ENCODE measurements at regions not wholly inside any gene's neighbourhood (a gene's known extent, or its start where the extent isn't known, plus 50 kb on each side); places are given as distances from the start of the nearest gene placed in this dataset.

DNA sequence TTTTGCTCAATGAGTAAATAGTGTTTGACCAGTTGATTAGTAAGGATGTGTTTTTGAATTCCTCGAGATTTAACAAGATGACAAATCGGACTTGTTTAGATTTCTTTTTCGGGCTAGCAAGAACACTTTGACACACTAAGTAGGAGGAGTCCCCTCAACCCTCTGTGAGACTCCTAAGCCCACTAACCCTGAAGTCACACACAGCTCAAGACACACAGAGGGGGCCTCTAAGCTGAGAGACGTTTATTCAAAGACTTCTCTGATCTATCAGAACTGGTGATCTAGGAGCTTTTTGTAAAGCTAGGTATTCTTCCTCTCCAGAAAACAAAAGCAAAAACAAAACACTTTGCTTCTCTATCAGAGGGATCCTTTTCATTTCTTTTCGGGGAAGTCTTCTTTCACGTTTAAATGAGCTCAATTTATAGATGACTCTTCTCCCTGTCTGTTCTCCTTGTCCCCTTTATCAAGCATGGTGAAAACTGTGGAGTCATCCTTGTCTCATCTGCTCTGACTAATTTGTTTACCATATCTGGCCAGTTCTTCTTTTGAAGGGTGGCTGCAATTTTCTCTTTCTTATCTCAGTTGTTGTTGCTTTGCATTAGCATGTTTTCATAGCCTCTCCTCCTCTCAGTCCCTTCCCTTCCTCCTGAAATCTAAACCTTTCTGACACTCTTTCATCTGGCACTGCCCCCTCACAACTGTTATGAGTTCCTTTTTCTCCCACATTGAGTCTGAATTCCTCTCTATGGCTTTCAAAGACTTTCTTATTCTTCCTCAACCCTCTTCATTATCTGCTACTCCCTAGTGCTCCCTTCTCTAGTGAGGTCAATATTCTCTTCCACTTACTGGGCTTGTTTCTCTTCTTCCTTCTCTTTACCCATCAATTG is 68.5 kb upstream of the RAI14 start:
- DNase-seq (ENCODE audit: low read depth in 2 of 2): no peak

DNA sequence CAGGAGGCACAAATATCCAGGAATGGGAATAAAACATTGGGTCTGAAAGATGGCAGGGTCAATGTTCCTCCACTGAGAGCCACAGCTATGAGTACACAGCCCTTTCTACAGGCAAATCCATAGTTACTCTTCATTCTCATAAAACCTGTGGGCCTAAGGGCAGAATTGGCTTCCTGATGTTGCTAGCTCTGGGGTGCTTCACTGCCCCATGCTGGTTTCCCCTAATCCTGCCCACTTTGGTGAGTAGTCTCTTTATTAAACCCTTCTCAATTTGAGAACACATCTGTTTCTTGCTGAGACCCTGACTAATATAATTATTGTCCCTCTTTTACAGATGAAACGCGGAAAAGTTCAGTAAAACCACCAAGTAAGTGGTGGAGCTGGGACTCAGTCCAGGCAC is 66.3 kb upstream of the RAI14 start:
- no peak for DNase-seq (ENCODE audit: low read depth in 2 of 2)

DNA sequence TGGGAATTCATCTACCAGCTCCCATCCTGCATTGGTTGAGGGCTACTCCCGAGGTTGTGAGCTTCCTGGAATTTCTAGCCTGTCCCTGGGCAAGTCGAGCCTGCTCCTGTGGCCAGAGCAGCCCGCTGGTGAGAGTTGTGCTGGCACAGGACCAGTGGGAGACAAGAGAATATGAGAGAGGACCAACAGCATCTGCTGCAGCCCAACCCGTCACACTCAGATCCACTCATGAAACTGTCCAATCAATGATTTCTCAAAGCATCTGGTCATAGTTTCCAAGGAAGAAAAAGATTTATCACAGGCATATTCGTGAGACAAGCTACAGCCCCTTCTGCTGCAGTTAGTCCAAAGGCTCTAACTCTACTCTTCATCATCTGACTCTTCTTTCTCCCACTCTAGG is 64.4 kb upstream of the RAI14 start:
- no peak for DNase-seq (ENCODE audit: low read depth in 2 of 2)

DNA sequence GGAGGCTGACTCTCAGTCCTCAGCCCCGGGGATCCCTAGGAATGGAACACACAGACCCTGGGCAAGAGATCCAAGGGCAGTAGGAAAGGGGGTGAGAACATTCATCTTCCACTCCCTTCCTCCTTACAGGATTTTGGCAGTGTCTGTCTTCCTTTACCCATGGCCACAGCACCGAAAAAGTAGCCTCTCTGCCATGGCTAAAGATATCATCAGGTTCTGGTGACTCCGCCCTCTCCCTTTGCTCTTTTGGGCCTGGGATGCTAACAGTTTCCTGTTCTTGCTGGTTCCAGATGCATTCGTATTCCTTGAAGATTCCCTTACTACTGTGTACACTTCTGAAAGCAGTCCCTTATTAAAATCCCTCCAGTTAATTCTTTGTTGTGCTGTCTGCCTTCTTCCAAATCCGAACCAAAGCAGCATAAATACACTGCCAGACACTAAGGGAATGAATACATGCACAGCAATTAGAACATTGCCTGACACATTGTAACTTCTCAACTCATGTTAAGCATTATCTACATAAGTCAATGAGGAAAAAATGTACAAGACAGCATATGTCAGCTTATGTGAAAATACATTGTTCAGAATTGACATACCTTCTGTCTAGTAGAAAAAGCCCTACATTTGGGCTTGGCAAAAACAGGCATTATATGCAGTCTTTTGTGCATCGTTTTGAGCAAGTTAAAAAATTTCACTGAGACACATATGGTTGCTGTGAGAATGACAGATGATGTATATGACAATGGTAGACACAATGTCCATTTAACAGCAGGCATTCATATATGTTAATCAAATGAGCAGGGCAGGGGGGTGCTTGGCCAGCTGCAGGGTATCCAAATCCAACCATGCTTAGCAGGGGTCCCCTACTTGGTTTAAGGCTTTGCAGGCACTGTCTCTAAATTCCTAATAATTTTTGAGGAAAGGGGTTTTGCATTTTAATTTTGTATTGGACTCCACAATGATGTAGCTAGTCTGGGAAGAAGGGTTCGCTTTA is 58.8 kb upstream of the RAI14 start:
- no peak for DNase-seq (ENCODE audit: low read depth in 2 of 2)

DNA sequence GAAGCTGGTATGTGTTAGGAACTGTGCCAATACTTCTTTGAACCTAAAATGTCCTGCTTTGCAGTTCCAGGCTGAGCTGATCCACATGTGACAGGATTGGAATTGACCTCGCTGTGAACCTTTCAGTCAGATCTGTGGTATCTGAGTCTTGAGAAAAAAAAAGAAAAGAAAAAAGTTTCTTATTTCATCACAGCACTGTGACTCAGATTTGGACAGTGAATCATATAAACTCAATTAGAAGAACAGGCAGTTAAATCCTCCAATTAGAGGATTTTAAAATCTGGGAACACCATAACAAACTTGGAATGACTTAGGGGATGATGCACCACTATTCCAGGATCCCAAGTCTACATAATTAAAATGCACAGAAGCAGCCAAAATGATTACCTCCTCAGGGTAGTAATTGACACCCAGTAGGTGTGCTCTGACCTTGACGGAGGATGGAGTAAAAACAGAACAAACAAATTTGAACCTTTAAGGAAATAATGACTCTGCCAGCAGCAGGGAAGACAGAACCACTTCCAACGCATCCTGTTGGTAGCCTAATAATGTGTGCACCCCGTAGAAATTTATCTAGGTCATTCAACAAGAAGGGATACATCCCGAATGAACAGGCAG is 57.8 kb upstream of the RAI14 start:
- no peak for DNase-seq (ENCODE audit: low read depth in 2 of 2)

DNA sequence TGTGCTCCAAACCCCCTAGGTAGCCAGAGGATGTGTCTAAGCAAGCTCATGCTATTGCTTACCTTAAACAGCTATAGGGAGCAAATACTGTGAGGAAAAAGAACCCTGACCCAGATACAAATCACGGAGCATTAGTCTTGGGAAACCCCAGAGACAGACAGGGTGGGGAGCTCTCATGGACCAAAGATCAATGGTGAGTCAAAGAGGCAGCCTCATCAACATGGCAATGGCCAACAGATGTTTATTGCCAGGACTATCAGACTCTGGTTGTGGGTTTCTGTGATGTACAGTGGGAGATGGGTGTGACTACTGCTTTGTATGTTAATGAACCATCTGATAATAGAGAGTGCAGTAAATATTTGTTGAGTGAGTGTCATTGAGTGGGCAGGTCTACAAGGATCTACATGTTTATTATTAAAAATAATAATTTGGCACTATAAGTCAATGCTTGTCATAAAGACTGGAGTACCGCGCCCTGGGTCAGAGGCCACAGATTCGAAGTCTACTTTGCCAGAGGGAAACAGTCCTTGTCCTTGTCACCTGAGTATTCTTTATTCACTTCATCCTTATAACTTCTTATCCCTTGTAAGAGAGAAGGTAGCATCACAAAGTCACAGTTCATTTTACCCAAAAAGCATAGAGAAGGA is 56.5 kb upstream of the RAI14 start:
- no peak for DNase-seq (ENCODE audit: low read depth in 2 of 2)

DNA sequence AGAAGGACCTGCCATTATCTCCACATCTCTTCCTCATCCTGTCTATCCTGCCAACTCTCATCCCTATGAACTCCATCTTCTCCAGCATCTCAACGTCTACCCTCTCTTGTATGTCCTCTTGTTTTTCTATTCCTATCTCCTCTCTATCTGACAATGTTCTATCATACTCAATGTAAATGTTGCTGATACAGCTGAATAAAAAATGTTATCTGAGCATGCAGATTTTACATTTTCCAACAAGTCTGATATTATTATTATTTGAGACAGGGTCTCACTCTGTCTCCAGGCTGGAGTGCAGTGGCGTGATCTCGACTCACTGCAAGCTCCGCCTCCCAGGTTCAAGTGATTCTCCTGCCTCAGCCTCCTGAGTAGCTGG is 56.0 kb upstream of the RAI14 start:
- DNase-seq (ENCODE audit: low read depth in 2 of 2): no peak

DNA sequence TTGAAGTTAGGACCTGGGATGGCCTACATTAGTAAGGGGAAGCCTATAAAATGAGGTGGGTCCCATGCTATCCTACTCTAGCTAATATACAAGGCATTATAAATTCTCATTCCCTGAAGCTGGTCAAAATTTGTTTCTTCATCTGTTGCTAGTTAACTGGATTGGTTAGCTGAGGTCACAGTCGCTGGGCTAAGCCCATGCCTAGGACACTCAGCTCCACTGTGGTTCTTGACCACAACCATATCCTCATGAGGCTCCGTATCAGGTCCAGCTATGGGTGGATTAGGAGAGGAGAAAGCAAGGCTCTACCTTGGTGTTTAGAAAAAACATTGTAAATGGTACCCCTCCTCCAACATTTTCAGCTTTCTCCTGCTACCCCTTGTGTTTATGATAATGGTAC is 52.8 kb upstream of the RAI14 start:
- DNase-seq (ENCODE audit: low read depth in 2 of 2): no peak

DNA sequence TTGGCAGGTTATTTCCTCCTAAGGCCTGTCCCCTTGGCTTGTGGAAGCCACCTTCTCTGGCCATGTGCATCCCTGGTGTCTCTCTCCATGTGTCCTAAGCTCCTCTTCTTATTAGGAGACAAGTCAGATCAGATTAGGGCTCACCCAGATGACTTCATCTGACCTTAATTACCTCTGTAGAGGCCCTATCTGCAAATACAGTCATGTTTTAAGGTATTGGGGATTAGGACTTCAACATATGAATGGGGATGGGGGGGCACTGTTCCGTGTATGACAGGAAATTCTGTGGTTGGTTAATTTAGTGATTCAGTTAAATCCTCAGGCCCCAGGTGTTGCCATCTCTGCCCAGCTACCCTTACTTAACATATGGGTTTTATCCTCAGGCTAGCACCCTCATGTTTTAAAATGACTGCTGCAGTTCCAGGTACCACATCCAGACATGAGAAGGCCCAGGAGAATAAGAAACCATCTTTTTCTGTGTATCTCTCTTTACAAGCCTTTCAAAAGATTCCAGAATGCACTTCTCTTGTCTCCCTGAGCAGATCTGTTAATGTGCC is 51.9 kb upstream of the RAI14 start:
- no peak for DNase-seq (ENCODE audit: low read depth in 2 of 2)

DNA sequence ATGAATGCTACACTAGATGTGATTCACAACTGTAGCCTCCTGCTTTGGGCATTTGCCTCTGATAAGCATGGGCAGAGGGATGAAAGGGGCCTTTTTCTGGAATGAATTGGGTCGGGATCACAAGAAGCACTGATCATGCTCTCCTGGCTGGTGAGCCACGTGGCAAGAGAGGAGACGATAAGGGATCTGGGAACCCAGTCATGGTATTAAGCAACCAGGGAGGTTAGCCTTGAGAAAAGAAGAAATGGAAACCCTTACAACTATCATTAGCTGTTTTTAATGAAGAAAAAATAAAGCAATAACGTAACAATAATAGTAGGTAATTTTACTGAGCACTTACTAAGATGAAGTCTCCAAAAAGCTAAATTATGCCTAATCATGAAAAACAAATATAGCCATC is 50.0 kb upstream of the RAI14 start:
- no peak for DNase-seq (ENCODE audit: low read depth in 2 of 2)
